NCI-H146 (cell line): ENCODE measurements at regions not wholly inside any gene's neighbourhood (a gene's known extent, or its start where the extent isn't known, plus 50 kb on each side); places are given as distances from the start of the nearest gene placed in this dataset.
"Not testable (repeated sequence)": the region's sequence is repeated elsewhere in the genome, so short reads cannot be mapped to it uniquely, and the experiment has no call there.

ENCODE experiments used
- DNase-seq: peaks from one replicate; lab custom pipeline; 2025; lab: John Stamatoyannopoulos, UW

GRCh38 chr13:52324831-52325230, 81.1 kb downstream of the THSD1 start:
- DNase-seq = not testable (repeated sequence)

DNA sequence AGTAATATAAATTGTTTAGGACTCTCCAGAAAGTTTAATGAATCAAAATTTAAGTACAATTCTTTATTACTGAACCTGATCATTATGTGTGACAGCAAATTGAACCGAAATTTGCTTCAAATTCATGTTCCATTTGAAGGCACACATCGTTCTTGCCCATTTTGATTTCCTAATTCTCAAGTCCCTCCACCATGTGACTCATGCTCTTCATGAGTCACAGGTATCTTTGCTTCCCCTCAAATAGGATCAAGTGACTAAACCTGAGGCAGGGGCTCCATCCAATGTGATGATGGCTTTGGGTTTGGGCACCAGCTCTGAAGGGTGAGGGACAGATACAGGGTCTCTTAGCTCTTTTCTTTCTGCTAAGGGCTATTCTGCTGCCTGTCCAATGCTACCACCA, 86.1 kb downstream of the THSD1 start:
- no peak for DNase-seq

GRCh38 chr13:52309833-52310232, 96.1 kb downstream of the THSD1 start:
- not testable (repeated sequence) for DNase-seq

DNA sequence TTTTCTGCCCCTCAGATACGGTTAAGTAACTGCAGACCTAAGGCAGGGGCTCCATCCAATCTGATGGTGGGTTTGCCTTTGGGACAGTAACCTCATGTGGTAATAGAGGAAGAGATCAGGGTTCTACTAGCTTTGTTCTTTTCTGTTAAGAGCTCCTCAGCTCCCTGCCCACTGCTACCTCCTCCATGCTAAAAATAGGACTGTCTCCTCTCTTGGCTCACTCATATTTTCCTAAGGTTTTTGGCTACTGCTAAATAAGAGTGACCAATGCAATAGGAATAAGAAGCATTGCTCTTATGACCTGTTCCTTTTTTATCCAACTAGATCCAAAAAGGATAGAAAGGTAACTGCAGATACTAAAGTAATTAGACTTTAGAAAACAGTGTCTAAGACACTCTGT, 99.6 kb downstream of the THSD1 start:
- DNase-seq = not testable (repeated sequence)

GRCh38 chr13:52303098-52303497, 102.9 kb downstream of the THSD1 start:
- not testable (repeated sequence) for DNase-seq

GRCh38 chr13:52302688-52303087, 103.3 kb downstream of the THSD1 start:
- DNase-seq = not testable (repeated sequence)

DNA sequence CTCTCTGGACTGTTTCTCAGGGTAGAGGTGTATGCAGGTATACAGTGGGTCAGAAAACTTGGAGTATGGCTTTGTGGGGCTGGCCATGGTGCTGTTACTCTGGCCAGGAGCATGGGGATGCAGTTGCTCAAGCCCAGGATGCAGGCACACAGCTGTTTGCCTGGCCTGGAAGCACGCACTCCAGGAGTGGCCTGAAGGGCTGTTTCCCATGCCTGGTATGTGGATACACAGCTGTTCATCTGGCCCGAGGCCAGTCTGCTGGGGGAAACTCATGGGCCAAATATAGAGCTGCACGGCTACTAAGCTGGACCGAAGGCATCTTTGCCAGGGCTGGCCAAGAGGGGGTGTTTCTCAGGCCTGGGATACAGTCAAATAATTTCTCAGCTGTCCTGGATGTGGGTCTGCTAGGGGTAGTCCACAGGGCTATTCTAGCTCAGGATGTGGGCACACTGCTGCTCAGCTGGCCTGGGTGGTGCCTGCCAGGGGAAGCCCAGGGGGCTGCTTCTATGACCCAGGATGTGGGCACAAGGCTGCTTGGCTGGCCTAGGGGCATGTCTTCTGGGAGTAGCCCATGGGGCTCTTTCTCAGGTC, 104.1 kb downstream of the THSD1 start:
- DNase-seq = not testable (repeated sequence)

DNA sequence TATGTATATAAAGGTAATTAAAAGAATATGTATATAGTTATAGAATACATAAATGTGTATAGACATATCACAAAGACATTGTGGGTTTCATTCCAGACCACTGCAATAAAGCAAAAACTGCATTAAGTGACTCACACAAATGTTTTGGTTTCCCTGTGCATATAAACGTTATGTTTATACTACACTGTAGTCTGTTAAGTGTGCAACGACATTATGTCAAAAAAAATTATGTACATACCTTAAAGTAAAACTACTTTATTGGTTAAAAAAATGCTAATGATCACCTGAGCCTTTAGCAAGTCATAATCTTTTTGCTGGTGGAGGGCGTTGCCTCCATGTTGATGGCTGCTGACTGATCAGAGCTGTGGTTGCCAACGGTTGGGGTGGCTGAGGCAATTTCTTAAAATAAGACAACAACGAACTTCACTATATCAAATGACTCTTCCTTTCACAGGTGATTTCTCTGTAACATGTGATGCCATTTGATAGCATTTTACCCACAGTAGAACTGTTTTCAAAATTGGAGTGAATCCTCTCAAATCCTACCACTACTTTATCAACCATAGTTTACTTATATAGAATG, 107.8 kb downstream of the THSD1 start:
- DNase-seq = not testable (repeated sequence)

GRCh38 chr13:52288891-52289290, 117.1 kb downstream of the THSD1 start:
- not testable (repeated sequence) for DNase-seq

GRCh38 chr13:52281387-52281786, 122.0 kb upstream of the NEK3 start:
- not testable (repeated sequence) for DNase-seq

DNA sequence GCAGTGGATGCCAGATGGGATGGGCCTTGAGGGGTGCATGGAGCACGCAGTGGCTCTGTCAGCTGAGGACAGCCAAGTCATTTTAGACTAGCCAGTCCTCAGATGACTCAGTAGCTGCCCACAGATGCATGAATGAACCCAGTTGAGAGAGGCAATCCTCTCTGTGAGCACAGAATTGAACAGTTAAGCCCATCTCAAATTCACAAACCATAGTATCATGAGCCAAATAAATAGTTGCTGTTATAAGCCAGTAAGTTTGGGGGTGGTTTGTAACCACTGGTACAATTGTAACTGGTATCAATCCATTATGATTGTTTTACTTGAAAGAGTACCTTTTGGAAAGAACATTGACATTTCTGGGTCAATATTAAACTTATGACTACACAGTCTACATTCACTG, 120.0 kb upstream of the NEK3 start:
- DNase-seq = not testable (repeated sequence)

DNA sequence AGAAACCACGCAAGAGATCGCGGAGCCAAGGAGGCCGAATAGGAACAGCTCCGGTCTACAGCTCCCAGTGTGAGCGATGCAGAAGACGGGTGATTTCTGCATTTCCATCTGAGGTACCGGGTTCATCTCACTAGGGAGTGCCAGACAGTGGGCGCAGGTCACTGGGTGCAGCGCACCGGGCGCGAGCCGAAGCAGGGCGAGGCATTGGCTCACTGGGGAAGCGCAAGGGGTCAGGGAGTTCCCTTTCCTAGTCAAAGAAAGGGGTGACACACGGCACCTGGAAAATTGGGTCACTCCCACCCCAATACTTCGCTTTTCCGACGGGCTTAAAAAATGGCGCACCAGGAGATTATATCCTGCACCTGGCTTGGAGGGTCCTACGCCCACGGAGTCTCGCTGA, 94.9 kb upstream of the NEK3 start:
- DNase-seq = not testable (repeated sequence)

DNA sequence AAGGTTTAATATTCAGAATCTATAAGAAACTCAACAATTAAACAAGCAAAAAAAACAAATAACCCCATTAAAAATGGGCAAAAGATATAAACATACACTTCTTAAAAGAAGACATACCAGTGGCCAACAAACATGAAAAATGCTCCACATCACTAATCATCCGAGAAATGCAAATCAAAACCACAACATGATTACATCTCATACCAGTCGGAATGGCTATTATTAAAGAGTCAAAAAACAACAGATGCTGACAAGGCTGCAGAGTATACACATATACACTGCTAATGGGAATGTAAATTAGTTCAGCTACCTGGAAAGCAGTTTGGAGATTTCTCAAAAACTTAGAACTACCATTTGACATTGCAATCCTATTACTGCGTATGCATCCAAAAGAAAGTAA, 81.4 kb upstream of the NEK3 start:
- not testable (repeated sequence) for DNase-seq

- DNase-seq = peak; percentile 66
Observed at GRCh38 chr13:52235900-52236595, 76.7 kb upstream of the NEK3 start.

GRCh38 chr13:52234928-52235327, 75.5 kb upstream of the NEK3 start:
- not testable (repeated sequence) for DNase-seq

- not testable (repeated sequence) for DNase-seq
Observed at GRCh38 chr13:52223063-52223462, 63.7 kb upstream of the NEK3 start.

- DNase-seq = not testable (repeated sequence)
Observed at GRCh38 chr13:52213920-52214319, 54.5 kb upstream of the NEK3 start.

DNA sequence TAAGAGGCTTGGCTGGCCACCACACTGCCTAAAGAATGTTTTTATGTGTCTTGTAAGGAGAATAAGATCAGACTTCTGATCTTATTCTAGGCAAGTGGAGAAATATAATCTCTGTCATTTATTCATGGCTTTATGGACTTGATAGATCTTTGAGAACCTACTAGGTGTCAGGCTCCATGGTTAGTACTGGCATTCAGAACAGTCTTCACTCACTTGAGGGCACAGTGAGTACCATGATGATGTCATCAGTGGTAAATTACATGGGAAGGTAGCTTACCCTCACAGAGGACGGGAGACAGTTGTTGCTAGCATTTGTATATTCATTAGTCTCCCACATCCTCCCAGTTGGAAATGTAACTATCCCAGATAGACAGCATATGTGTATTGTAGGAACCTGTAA, 53.5 kb upstream of the NEK3 start:
- DNase-seq = not testable (repeated sequence)

DNA sequence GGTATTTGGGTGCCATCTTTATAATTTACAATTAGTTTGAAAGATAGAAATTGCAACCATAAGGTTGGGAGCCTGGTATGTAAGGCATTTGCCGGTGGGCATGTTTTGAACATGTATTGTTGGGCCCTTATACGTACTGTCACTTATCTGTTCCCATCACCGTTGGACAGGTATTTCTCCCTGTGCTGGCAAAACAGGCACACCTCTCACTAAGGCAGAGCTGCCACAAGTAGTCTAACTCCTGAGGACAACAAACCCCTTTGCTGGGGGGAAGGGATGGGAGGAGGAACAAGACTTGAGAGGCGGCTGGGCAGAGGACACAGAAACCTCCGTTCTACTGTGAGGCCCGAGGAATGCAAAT, 52.0 kb upstream of the NEK3 start:
- DNase-seq = not testable (repeated sequence)

- not testable (repeated sequence) for DNase-seq
Observed at GRCh38 chr13:52210564-52211415, 51.4 kb upstream of the NEK3 start.
